ENCODE measurements at regions not wholly inside any gene's neighbourhood (a gene's known extent, or its start where the extent isn't known, plus 50 kb on each side); places are given as distances from the start of the nearest gene placed in this dataset.

DNA sequence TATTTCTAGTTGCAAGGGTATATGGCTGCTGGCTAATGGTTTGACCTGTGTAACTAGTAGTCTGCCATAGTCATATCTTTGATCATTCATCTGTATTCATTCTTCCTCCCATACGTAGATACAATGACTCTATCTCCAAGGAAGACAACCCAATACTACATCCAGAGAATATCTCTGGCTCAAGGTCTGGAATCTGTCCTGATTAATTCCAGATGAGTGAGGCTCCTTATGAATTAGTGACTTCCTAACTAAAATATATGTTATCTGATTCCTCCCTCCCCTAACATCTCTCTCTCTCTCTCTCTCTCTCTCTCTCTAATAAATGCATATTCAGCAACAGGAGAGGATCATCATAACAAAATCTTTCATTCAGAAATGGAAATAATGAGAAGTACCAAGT, 641.5 kb downstream of the FAT4 start:
- no peak for DNase-seq

DNA sequence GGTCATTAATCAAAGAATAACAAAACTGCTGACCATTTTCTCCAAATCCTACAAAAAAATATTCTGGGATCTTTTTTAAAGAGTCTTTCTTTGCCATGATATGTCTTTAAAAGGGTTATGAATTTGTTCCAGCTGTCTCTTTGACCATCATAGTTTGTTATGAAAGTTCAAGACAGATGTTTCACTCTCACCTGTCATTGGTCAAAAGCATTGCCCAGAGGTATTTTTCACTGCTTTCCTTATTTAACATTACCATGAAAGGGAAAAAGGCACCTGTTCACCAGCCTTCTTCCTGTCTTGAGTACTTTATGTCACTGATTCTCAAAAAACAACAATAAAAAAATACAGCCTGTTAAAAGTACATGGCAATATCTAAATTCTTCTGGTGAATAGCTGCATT, 643.8 kb downstream of the FAT4 start:
- no peak for DNase-seq

GRCh38 chr4:125961626-125962025, 646.9 kb downstream of the FAT4 start:
- DNase-seq, result no peak

GRCh38 chr4:125975861-125976397, 661.2 kb downstream of the FAT4 start:
- no peak for DNase-seq

DNA sequence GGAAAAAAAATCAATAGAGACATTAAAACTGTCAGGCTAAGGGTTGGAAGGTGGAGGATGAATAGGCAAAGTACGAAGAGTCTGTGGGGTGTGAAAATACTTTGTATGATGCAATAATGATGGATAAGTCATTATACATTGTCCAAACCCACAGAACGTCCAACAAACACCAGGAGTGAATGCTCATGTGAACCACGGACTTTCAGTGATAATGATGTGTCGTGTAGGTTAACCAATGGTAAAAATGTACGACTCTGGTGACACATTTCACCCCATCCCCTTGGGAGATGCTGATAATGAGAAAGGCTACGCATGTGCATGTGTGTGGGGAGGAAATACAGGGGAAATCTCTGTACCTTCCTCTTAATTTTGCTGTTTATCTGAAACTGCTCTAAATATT, 665.2 kb downstream of the FAT4 start:
- DNase-seq, result no peak

DNA sequence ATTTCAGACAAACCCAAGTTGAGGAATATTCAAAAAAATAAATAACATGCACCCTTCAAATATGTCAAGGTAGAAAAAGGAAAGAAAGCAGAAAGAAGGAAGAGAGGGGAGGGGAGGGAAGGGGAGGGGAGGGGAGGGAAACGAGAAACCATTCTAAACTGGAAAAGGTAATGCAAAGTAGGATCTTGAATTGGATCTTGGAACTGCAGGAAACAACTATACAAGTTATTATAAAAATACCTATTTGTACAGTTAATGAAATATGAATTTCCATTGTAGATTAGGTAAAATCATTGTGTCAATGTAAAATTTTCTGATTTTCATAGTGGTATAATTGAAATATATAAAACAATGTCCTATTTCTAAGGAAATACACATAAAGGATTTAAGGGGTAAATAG, 668.4 kb downstream of the FAT4 start:
- DNase-seq, result no peak

DNA sequence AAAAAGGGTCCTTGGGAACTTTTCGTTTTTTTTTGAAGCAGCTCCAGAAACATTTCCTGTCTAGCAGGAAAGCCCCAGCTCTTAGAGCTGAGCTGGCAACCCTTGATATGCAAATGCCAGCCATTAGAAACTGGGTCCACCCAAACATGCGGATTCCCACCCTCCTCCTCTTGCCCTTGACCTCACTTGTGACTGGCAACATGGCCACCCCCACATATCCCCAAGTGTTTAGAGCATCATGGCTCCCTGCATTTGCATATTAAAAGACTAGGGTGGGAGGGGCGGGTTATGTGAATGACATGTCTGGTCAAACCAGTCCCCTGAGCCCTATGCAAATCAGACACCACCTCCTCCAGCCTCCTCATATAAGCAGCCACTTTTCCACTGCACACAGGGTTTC, 671.1 kb downstream of the FAT4 start:
- DNase-seq, result no peak

GRCh38 chr4:125986307-125986706, 671.6 kb downstream of the FAT4 start:
- no peak for DNase-seq

- no peak for DNase-seq
Observed at GRCh38 chr4:125988464-125988863, 673.7 kb downstream of the FAT4 start.

DNA sequence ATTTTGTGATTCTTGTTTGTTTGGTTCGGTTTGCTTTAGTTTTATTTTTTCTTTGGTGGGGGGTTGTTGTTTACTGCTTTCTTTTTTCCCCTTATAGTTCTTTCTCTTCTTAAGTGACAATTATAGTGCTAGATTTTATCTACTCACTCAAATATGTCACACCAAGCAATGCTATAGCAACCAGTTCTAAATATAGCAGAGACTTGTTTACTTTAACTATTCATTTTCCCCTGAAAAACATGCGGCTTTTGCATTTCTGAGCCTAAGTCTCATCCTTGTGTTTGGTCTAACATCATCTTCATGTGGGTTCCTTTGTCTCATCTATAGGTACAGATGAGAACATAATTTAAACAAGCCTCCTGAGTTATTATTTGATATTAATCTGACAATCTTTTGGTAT, 676.6 kb downstream of the FAT4 start:
- peak in 1 of 3 experiments; percentile 61 for DNase-seq

- DNase-seq, result no peak
Observed at GRCh38 chr4:125992891-125993290, 678.1 kb downstream of the FAT4 start.

- DNase-seq, result no peak
Observed at GRCh38 chr4:125994024-125994423, 679.3 kb downstream of the FAT4 start.

- DNase-seq, result no peak
Observed at GRCh38 chr4:125994430-125994829, 679.7 kb downstream of the FAT4 start.

- no peak for DNase-seq
Observed at GRCh38 chr4:126004941-126005340, 690.2 kb downstream of the FAT4 start.

GRCh38 chr4:126007142-126007541, 692.4 kb downstream of the FAT4 start:
- no peak for DNase-seq

- no peak for DNase-seq
Observed at GRCh38 chr4:126012691-126013290, 698.0 kb downstream of the FAT4 start.

DNA sequence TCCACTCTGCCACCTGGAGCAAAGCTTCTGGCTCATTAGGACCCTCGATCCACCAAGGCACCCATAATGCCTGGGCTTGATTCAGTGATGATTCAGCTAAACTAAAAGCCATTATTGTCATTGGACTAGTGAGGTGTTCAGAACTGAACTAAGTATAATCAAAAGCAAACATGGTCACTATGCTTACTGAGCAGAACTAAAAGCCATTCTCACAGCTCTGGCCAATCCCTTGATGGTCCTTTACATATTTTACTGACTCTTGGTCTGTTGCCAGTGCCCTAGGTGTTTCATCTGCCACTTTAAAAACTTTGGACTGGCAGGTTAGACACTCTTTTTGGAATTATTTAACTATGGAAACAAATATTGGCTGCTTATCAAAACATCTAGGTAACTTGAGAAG, 703.5 kb downstream of the FAT4 start:
- no peak for DNase-seq

DNA sequence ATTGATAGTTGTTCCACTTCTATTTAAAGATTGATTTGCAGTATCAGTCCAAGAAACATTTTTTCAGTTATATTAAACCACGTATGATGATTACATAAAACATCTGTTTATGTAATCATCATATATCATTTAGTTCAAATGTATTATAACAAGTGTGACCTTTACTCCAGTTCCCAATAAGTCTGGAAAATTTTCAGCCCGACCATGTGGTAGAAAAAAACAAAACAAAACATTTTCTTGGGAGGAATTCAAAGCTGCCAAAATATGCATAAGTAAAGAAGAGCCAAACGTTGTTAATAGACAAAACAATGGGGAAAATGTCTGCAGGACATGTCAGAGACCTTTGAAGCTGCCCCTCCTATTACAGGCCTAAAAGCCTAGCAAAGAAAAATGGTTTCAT, 709.1 kb downstream of the FAT4 start:
- no peak for DNase-seq

DNA sequence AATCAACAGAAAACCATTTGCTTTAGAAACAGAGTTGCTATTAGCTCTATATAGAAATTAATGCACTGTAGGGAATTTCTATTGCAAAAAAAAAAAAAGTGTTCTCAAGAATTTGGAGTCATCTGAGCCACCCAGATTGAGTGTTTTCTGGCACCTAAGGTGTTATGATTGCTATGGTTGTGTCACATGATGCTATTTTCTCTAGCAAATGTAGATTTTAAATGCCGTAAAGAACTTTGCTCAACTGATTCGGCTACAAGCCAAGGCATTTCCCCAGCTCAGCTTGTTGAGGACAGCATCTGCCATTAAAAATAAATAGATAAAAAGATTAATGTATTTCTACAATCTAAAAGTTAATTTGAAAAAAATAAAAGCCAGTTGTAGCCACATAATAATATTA, 712.8 kb downstream of the FAT4 start:
- DNase-seq, result no peak

GRCh38 chr4:126028876-126029275, 714.1 kb downstream of the FAT4 start:
- no peak for DNase-seq

DNA sequence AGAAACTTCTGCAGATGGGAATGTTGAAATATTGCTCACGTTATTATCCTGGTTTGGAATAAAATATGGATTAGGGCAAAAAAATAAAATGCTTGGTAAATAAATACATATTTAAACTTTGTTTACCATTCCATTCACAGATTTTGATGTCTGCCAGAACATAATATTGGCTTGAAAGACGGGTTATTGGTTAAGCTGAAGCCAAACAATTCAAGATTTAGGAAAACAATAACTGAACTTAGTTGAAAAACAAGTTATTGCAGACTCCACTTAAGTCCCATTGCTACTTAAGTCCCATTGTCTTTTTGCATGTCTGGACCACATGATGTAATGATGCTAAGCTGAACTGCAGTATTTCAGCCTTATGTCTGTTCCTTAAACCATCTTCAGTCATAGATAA, 722.5 kb downstream of the FAT4 start:
- DNase-seq, result no peak

- peak in 1 of 3 experiments; percentile 3 for DNase-seq
Observed at GRCh38 chr4:126038502-126039144, 723.9 kb downstream of the FAT4 start.

DNA sequence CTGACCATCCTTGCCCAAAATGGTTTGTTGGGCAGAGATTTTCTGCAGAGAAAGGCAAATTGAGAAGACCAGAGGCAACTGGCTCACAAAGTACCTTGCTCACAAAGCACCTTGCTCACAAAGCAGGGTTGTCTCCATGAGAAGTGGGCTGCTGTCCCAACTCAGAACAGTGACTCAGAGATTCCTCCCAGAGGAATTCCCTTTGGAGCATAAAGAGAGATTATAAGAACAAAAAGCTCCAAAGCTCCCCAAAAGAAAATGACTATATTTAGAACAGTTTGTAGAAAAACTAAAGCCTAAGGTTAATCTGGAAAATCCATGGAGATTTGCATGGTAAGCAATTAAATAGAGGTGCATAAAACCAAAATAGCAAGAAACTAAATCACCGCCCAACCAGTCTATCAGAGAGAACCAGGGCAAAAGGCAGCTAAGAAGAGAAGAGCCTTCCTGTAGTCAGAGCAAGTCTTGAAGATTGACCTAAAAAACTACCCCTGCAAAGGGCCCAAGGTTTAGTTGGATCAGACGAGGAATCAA, 731.4 kb downstream of the FAT4 start:
- DNase-seq, result no peak

DNA sequence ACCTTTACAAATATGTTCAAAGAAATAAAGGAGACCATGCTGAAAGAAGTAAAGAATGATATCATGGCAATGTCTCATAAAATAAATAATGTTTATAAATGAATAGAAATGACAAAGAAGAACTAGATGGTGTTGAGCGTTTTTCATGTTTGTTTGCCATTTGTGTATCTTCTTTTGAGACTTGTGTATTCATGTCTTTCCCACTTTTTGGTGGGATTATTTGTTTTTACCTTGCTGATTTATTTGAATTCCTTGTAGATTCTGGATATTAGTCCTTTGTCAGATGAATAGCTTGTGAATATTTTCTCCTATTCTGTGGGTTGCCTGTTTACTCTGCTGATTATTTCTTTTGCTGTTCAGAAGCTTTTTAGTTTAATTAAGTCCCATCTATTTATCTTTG, 732.4 kb downstream of the FAT4 start:
- no peak for DNase-seq

Measured in NCI-H1417 (cell line).